T follicular helper cell (primary cell): ENCODE measurements at regions not wholly inside any gene's neighbourhood (a gene's known extent, or its start where the extent isn't known, plus 50 kb on each side); places are given as distances from the start of the nearest gene placed in this dataset.

Experiments
- DNase-seq: peaks from one replicate; pipeline ENCODE4 v3.0.0-alpha.2; 2020; ENCODE audit warnings: low read depth

DNA sequence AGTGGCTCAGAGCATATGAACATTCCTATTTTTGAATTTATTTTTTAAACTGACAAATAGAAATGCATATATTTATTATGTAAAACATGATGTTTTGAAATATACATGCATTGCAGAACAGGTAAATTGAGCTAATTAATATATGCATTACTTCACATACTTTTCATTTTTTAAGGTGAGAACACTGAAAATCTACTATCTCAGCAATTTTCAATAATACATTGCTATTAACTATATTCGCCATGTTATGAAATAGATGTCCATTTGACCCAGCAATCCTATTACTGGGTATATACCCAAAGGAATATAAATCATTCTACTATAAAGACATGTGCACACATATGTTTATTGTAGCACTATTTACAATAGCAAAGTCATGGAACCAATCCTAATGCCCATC, 717.7 kb upstream of the PIK3C3 start:
- DNase-seq: no peak

DNA sequence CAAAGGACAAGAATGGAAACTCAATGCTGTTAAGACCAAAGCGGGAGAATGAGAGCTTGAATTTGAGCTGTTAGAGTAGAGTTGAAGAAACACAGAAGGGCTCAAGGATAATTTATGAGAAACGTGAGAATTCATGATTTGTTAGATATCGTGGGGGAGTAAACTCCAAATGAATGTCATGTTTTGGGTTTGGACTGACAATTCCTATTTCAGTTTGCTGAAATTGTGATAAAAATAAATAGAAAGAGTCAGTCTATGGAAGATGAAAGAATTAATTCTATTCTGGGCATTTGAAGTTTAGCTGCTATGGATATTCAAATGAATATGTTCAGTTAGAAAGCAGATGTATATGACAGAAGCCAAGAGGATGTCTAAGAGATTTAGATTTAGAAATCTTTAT, 723.4 kb upstream of the PIK3C3 start:
- no peak for DNase-seq

GRCh38 chr18:41227993-41228392, 727.0 kb upstream of the PIK3C3 start:
- DNase-seq: no peak

DNA sequence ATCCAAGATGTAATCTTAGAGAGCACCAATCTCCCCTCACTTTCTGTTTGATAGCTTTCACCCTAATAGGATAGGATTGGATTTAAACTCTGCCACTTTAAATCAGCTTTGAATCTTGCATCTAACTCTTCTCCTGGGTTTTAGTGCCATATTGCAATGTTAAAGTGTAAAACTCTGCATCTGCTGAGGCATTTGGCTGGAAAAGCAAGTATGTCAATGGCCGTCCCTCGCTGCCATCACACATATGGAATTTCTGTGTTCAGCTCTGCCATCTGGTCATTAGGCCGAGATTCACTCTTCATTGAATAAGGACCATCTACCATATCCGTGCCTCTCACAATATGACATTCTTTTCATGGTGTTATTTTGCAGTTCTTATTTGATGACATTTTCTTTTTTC, 728.1 kb upstream of the PIK3C3 start:
- no peak for DNase-seq

- no peak for DNase-seq
Observed at GRCh38 chr18:41226186-41226585, 728.8 kb upstream of the PIK3C3 start.

DNA sequence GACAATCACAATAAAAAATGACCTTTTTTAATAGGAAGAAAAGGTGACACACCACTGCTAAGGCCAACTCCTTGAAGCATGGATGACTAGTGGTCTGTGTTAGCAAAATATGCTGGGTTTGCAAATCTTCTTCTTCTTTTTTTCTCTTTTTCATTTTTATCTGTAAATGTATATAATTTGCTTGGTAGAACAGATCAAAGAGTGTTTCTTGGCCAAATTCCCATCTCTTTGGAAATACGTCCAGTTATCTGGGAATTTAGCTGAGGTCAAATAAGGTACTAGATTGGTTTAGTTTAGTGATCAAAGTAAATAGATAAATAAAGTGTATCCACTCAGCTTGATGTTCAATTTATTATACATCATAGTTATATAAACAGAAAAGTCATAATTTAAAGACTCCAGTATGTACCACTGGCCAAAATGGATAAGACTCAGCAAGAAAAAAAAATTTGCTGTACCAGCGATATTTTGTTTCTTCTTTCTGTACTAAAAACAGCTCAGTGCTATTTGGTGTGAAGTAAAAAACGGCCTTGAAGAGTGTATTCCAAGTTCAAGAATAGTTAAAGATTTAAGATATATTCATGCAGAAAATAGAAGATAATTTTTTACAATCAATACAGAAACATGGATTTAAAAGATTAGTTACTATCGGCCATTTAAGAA, 738.6 kb upstream of the PIK3C3 start:
- no peak for DNase-seq

DNA sequence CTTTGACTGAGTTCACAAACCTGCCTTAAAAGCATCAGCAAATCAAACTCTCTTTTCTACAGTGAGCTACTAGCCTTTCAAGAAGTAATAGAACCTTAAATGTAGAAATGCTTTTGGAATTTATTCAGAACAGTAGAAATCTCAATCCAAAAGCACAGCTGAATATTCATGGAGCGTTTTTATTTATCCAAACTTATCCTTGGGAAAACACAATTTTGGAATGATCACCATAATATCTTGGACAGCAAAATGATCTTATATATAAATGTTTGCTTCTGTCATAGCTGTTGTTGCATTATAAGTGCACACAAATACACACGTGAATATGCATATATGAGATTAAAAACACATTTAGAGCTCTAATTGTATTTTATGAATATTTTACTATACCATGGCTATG, 747.3 kb upstream of the PIK3C3 start:
- DNase-seq: no peak

DNA sequence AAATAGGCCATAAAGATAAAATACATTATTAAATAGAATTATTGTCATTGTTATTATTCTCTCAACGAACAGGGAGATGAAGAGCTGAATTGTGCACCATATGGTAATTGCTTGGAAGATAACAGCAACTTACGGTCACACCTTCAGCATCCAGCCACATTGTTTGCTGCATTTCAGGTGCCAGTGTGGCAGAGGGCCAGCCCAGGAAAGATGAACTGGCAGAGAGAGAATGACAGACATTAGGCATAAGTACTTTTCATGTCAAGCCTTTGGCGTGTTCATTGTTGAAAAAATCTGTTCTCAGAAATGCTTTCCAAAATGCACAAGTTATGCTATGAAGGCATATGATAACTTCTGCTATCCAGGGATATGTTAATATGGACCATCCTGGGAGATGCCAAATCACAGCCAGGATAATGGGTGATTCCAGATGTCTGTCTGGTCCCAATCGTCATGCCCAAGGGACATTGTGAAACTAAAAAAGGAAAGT, 748.6 kb upstream of the PIK3C3 start:
- DNase-seq: no peak

DNA sequence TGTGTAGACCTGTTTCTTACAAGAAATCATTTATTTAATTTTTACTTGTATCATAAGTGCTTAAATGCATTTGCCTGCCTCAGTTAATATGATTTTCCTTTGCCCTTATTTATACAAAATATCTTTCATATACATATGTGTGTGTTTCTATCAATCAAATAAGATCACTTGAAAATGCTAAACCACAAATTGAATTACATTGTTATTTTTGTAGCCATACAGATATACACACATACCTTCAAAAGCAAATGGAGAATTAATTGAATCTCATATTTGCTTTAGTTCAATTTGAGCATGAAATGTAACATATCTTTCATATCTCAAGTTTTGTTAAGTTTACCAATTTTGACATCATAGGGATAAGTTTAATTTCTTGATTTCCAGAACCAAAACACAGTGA, 755.8 kb upstream of the PIK3C3 start:
- no peak for DNase-seq

DNA sequence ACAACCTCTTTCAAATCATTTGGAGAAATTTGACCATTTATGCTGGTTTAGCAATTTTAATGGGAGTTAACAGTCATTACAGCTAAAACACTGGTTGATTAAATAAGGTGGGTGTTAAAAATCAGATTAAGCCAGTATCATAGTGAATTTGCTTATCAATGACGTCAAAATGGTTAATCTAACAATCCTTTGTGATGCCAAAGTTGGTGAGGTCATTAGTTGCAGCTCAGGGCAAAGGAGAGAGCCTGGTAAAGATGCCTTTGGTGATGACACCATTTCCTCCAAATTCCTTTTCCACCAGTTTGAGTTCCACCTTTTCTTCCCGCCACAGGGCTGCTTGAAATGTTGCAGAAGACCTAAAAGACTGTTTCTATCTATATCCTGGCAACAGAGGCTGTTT, 757.1 kb upstream of the PIK3C3 start:
- DNase-seq: no peak

DNA sequence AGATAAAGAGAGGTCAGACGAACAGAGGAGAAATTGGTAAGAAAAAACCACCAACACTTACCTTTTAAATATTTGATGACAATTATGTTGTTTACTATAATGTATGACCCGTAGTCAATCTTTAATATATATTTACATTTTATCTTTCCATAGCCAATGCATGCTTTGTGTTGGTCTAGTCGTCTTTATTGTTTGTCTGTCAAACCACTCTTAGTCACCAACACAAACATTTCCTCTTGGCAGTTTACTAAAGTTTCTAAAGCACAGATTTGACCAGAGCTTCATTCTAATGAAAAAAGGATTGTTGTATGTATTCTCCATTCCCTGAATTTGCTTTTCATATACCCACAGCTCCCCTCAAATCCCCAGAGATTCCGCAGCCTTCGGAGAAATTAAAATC, 784.7 kb upstream of the PIK3C3 start:
- no peak for DNase-seq

DNA sequence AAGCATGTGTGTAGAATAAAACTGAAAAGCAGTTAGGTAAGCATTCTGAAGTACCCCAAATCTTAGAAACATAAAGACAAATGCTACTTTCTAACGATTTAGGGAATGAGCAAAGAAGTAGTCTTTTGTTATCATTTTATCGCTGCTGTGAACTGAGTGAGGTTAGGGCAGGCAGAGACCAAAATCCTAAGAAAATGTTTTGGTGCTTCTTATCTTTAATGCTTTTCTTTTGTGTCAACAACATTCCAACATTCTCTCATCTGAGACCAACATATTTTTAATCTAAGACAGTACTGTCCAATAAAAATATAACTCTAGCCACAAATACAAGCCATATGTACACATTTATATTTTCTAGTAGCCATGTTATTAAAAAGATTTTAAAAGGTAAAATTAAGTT, 789.4 kb upstream of the PIK3C3 start:
- no peak for DNase-seq

GRCh38 chr18:41162781-41163180, 792.3 kb upstream of the PIK3C3 start:
- no peak for DNase-seq

DNA sequence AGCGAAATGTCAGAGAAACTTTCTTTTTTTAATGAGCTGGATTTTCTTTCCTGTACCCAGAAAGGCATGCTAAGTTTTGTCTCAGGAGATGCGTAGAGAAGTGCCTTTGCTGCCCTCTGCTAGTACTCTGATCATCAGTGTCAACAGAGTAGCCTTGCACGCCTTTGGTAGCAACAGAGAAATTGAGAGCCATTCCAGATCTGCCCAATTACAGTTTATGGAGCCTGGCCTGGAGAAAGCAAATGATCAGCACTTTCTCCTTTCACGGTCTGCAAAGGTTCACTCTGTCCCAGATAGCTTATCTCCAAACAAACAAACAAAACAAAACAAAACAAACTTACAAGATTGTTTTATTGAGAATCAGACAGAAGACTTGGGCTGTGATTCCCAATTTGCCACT, 792.8 kb upstream of the PIK3C3 start:
- no peak for DNase-seq

DNA sequence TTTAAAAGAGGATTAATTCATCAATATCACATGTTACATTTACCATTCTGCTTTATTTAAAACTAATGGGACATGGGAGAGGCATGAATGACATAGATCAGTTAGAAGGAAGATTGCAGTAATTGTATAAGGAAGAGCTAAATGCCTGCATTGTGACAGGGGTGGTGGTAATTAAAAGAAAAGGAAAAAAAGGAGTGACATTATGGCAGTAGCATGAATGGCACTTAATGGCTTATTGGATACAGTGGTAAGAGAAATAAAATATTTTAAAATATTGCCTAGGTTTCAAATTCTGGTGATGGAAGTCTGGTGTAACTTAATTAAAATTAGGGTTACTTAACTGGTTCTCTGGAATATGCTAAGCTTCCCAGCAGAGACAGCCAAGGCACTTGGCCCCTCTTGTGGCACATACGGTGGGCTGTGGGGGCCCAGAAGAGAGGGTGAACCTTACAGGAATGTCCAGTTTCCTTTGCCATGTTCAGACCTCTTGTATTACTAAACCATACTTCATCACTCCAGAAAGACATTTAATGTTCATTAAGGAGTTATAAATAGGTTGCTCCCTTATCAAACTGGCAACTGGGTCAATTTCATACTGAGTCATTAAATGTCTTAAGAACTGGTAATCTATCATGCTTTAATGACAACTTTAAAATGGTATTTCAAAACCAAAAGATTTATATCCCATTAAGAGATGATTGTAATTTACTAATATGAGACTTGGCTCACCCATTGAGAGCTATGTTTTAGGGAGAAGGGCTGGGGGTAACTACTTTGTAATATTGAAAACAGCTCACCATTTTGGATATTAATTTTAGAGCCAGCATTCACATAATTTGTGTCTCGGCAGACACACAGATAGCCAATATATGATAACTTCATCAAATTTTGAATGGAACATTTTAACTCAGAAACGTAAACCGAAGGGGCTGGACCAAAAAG, 798.9 kb upstream of the PIK3C3 start:
- DNase-seq: no peak

GRCh38 chr18:41155025-41155424, 800.0 kb upstream of the PIK3C3 start:
- DNase-seq: no peak

DNA sequence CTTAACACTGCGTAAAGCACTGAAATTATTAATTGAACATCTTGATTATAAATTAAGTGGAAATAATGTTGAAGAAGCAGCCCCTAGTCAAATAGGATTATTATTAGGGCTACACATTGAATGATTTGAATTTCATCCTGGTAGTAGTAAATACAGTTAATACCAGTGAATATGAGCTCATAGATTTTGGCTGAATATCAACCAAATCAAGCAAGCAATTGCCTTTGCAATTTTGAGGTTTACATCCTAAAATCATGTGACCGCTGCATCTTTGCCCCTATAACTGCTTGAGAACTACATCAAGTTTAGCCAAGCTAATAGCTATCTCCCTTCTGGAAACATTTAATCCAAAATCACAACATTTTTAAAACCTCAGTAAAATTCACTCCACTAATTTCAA, 801.2 kb upstream of the PIK3C3 start:
- no peak for DNase-seq

- no peak for DNase-seq
Observed at GRCh38 chr18:41150316-41150715, 804.7 kb upstream of the PIK3C3 start.

DNA sequence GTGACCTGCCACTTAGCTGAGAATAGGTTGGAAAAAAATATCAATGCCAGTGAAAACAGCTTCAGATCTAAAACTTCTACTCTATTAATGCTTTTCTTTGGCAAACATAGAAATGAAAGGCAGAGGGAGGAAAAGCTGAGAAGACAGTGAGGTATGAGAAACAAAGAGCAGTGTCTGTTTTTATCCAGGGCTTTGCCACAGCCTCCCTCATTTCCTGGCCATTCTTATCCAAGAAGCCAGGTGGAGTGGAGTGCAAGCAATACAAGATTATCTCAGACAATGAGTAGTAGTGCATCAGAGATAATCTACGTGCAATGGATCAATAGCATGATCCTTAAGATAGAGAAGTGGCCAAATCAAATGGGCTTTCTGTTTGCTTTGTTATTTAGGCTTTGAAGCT, 808.7 kb upstream of the PIK3C3 start:
- DNase-seq: no peak

- no peak for DNase-seq
Observed at GRCh38 chr18:41145516-41145915, 809.5 kb upstream of the PIK3C3 start.

- no peak for DNase-seq
Observed at GRCh38 chr18:41144441-41144840, 810.6 kb upstream of the PIK3C3 start.

- DNase-seq: no peak
Observed at GRCh38 chr18:41140506-41140905, 814.5 kb upstream of the PIK3C3 start.

DNA sequence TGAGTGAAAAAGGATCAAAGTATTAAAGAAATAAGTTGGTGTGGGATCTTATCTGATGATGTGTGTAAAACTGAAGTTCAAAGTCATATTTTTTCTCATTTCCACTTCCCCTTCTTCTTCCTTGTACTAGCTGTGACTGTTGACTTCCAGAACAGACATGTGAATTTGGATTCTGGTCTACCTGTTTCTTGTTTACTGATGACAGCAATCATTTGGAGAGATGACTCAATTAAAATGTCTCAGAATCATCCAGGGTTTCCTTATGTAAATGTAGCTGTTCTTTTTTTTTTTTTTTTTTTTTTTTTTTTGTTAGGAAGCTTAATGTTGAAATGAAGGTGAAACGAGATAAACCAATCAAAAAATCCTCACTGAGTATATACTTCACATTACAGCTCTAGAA, 819.9 kb upstream of the PIK3C3 start:
- DNase-seq: no peak
